ENCODE measurements at regions not wholly inside any gene's neighbourhood (a gene's known extent, or its start where the extent isn't known, plus 50 kb on each side); places are given as distances from the start of the nearest gene placed in this dataset.
"Not testable (repeated sequence)": the region's sequence is repeated elsewhere in the genome, so short reads cannot be mapped to it uniquely, and the experiment has no call there.

DNA sequence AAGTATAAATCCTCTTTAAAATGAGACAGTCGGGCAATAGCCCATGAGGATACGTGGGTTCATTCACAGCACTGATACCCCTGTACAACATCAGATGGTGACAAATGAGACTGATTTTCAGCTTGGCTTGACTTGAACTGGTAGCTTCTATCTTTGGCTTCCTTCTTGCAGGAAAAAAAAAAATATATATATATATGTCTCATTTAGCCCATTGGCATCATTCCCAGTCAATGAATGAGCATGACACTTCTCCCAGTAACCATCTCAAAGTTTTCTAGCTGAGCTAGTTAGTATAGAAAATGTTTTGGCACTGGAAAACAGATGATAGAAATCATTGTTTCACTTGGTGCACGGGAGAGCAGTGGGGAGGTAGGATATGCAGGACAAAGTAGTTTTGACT lies 222.5 kb upstream of the TAS2R1 start:
- no peak for DNase-seq (ENCODE audit: low read depth, low spot score)

DNA sequence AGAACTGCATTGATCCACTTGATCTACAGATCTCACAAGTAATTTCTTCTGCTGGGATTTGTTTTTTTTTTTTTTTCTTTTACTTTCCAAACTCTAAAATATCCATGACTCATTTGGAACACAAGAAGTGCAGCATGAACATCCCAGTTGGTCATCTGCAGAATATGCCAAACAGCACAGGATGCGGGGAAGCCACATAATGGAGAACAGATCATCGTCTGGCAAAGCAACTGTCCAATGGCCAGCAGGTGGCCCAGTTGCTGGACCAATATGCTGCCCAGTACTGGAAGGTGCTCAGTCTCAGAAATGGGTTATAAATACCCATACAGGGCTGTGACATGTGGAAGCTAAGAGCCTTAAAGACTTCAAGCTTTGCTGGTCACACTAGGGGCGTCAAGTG lies 221.3 kb upstream of the TAS2R1 start:
- DNase-seq (ENCODE audit: low read depth, low spot score): peak; percentile 56

DNA sequence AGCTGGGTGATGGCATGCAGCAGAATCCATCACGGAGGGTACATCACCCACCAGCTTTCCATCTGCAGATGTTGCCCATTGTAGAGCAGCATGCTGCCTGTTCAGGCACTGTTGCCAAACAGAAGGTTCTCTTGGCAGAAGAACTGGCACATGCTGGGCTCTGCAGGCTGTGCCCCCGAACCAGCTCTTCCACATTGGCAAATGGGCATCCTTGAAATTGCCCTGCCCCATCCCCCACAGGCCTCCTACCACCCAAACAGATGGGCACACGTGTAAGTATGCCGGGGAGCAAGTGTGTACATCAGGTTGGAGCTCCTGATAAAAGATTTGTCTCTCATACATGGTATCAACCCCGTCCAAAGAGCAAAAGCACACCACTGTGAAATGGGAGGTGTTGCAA lies 220.3 kb upstream of the TAS2R1 start:
- DNase-seq (ENCODE audit: low read depth, low spot score): no peak

DNA sequence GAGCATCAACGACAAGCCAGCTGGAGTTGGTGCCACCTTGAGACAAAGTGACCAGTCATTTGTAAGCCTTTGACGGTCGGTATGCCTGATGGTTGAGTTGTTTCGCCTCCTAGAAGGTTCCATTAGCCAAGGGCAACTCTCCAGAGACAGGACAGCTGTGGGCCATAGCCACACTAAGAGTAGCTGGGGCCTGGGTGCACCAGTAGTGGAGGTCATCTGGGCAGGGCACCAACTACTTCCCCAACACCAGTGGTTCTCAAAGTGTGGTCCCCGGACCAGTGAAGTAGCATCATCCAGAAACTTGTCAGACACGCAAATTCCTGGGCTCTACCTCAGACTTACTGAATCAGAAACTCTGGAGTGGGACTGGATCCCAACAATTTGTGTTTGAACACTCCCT lies 217.5 kb upstream of the TAS2R1 start:
- no peak for DNase-seq (ENCODE audit: low read depth, low spot score)

DNA sequence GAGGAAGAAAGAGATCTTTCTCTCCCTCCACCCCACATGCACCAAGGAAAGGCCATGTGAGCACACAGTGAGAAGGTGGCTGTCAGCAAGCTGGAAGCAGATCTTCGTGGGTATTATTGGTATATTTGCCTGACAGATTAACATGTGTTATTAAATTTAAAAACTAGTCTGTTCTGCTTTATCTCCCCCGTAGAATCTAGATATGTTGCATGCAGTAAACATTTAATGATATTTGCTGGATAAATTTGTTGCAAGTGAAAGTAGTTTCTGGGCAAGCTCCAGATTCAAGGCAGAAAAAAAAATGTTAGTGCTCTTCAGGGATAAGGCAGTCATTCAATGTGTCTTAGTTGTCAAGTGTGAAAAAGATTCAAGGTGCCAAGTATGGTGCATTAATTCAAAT lies 215.0 kb upstream of the TAS2R1 start:
- no peak for DNase-seq (ENCODE audit: low read depth, low spot score)

DNA sequence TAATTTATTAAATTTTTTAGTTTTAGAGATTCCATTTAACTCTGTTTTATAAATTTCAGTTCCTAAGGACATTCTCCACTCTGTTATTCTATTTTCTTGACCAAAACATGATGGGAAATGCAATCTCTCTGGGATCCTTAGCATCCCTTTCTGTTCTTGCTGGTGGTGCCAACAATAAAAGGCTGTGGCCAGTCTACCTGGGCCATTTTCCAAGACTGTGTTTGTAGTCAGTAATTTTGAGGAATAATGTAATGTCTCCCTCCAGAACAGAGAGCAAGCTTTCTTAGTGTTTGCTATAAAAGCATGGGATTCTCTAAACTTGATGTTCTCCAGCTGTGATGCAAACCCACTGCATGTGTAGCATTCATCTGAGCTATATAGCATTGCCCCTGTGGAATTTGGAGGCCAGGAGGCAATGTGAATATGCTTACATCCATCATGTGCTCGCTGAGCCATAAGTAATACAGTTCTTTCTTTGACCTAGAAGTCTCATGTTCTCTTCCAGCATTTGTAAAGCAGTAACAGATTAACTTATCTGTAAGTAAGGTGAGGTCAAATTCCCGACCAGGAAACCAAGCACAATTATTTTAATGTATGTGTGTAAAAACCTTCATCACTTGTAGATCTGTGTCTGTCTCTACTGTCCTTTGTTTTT lies 211.5 kb upstream of the TAS2R1 start:
- no peak for DNase-seq (ENCODE audit: low read depth, low spot score)

DNA sequence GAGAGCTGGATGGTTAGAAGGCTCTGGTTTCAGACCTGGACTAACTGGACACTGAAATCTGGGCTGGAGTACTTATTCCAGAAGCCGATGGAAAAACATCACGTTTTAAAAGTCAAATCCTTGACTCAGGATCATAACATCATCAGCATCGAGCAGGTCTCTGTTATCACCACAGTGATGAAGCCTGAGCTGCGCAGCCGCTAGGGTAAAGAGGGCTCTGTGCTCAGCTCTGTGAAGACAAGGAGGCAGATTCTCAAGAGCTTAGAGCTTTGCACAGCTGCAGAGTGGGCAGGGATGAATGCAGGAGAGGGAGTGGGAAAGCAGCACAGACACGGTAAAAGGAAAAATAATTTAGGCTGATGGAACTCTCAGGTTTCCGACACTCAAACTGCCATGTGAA lies 208.8 kb upstream of the TAS2R1 start:
- no peak for DNase-seq (ENCODE audit: low read depth, low spot score)

DNA sequence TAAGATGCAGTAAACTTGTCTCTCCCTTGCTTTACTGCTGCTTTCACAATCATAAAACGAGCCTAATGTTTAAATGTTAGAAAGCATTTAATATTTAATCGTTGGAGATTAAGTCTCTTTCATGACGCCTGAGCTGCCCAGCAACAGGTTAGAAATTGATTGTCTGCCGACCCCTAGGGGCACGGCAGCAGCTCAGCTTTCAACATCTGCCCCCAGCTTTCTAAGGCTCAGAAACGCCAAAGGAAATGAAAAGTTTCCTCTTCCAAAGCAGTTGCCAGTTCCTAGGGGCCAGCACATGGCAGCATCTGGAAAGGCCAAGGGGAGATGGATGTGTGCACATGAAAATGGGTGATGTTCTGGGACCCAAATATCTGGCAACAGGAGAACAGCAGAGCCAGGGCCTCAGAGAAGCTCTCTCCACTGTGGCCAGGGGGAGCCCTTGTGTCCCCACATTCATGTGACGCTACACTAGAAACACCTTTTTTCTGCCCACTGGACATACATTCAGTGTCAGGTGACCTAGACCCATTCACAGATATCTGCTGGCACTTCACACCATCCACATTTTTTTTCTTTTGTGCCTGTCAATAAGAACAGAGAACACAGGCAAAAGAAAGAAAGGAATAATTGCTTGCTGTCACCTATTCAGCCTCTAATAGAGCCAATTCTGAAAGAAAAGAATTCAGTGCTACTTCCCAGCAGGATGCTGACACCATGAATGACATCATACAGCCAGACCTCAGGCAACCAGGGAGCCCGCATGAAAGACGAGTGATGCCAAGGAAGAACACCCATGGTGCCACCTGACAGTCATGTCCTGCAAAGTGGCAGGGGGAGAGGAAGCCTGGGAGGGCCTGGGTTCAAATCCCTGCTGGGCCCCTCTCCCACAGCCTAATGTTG lies 205.0 kb upstream of the TAS2R1 start:
- DNase-seq (ENCODE audit: low read depth, low spot score): no peak

DNA sequence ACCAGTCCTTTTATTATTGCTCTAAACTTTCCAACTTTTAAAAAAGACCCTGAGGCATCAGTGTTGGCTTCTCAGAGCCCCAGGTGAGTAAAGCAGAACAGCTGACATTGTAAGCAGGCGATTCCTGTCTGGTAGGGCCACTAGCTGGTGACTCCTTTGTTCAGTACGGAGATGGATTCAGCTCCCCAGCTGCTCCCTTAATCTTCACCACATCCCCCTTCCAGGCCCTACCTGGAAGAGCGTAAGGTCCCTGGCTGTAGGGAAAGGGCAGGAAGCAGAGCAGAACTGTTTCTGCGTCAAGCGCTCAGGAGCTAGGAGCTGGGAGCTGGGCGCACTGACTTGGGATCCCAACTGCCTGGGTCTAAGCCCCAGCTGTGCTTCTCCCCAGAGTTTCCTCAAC lies 203.7 kb upstream of the TAS2R1 start:
- no peak for DNase-seq (ENCODE audit: low read depth, low spot score)

DNA sequence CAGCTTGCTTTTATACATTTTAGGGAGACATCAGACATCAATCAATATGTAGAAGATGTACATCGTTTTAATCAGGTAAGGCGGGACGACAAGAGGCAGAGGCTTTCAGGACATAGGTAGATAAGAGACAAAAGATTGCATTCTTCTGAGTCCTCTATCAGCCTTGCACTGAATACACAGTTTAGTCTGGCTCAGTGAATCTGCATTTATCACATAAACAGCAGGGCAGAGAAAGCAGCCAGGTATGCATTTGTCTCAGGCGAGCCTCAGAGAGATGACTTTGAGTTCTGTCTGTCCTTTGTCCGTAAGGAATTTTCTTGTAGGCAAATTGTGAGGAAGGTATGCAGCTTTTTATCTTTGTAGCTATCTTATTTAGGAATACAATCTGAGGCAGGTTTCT lies 202.8 kb upstream of the TAS2R1 start:
- DNase-seq (ENCODE audit: low read depth, low spot score): no peak

DNA sequence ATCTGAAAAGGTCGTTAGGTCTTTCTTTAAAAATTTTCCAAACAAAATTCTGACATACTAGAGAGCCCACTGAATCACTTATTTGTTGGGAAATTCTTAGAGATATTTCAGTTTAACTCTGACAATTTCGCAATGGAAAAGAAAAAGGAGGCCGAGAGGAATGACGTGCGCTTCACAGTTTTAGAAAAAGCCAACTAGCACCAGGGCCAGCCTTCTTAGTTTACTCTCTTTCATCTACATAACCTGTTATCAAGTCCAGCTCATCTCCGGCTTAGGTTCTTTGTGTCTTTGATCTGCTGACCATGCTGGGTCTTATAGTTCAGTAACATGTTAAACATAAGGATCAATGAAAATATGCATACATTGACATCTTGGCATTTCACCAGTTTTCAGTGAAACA lies 201.7 kb upstream of the TAS2R1 start:
- no peak for DNase-seq (ENCODE audit: low read depth, low spot score)

DNA sequence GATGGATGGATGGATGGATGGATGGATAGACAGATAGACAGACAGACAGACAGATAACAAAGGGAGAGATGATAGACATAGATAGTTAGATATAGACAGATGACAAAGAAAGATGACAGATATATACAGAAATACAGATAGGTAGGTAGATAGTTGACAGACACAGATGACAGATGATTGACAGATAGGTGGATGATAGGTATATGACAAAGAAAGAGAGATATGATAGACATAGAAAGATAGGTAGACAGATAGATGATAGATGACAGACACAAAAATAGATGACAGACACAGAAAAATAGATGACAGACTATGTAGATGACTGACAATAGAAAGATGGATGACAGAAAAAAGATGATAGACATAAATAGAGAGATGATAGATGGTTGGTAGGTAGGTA lies 200.0 kb upstream of the TAS2R1 start:
- DNase-seq (ENCODE audit: low read depth, low spot score): no peak

DNA sequence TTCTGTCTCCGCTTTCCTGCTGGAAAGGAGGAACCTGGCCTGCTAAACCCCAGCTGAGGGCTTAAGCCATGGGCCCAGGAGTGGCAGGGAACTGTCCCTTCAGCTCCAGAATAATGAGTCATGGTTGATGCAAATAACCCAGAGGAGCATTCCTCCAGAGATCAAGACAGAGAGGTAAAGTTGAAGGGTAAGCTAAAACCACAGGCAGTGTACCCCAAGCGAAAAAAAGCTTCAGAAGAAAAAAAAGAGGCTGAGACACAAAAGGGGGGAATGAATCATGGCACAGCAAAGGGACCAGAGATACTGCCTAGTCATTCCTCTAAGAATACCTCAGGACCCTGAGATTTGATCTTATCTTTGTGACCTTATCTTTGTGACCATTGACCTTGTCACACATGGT lies 199.5 kb upstream of the TAS2R1 start:
- DNase-seq (ENCODE audit: low read depth, low spot score): no peak

DNA sequence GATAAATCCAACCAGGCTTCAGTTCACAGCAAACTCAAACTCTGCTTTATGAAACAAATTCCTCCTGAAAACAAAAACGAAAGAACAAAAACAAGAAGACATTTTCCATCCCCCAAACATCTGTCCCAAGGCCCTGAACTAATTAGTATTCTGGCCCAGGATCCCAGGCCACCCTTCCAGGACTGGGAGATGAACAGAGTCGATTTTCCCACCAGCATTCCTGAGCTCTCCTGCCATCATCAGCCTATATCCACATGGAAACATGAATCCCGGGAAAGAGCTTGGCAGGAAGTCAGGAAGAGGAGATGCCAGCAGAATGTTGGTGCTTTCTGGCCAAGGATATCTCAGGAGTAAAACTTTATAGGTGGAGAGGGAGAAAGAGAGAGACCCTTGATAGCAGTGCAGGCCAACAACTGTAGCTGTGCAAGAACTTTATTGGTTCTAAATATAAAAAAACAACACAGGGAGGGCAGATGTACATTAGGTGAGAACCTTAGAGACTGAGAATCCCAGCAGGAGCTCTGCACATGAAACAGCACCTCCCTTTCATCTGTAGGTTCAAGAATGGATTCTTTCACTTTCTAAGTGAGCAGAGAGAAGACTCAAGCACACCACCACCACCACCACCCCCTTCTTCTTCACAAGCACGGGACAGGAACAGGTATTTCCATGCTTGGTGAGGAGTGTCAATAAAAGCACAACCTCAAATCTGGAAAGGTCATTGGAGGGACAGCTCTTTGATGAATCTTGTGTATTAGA lies 190.7 kb upstream of the TAS2R1 start:
- no peak for DNase-seq (ENCODE audit: low read depth, low spot score)

DNA sequence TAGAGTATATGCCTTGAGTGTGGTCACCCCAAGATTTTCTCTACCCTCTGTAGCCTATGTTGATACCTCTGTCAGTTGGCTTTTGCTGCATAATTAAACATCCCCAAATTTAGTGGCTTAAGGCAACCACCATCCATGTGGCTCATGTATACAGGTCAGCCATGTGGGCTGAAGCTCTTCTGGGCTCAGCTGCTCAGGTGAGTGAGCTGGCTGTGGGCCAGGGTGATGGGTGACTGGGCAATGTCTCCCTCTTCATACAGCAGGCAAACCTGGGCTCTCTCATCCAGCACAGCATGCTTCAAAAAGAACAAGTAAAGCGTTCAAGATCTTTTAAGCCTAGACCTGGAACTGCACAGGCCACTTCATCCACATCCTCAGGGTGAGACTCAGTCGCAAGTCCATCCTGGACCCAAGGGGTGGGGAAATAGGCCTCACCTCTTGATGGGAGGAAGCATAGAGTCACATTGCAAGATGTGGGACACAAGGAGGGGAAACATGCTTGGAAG lies 188.2 kb upstream of the TAS2R1 start:
- no peak for DNase-seq (ENCODE audit: low read depth, low spot score)

DNA sequence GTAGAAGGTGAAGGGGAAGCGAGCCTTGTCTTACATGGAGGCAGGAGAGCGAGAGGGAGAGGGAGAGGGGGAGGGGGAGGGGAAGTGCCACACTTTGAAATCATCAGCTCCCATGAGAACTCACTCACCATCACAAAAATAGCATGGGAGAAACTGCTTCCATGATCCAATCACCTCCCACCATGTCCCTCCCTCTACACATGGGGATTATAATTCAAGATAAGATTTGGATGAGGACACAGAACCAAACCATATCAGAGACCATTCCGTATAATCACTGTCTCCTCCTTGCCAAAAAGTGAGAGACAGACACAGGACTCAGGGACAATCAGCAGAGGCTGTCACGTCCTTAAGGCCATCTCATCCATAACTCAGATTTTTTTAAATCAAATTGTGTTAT lies 187.7 kb upstream of the TAS2R1 start:
- DNase-seq (ENCODE audit: low read depth, low spot score): no peak

DNA sequence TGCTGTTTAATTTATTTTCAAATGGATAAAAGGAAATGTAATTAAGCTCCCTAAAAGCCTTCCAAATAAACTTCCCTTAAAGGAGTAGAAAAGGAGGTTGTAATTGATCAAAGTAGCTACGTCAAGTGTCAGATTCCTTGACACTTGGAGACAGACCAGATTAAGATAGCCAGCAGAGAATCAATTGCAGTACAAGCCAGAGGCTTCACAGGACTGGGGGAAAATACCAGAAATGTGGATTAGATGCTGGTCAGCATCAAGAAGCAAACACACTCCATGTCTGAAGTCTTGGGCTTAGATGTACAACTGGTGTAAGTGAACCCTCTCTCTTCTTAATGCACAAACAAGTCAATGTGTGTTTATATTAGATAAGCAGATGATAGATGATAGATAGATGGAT lies 184.9 kb upstream of the TAS2R1 start:
- DNase-seq (ENCODE audit: low read depth, low spot score): no peak

DNA sequence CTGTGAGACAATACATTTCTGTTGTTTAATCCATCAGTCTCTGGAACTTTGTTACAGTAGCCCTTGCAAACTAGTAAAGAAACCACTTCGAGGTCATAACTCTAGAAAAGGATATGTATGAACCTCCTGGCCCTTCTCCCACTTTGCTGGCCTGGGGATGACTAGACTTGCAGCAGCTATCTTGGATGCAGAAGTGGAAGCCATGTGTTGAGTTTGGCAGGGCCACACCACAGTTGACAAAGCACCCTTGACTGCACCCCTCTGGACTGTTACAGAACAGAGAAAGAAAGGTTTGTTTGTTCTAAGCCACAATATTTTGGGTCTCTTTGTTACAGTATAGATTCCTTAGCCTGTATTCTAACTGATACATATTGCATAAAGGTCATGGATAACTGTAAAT lies 183.2 kb upstream of the TAS2R1 start:
- no peak for DNase-seq (ENCODE audit: low read depth, low spot score)

DNA sequence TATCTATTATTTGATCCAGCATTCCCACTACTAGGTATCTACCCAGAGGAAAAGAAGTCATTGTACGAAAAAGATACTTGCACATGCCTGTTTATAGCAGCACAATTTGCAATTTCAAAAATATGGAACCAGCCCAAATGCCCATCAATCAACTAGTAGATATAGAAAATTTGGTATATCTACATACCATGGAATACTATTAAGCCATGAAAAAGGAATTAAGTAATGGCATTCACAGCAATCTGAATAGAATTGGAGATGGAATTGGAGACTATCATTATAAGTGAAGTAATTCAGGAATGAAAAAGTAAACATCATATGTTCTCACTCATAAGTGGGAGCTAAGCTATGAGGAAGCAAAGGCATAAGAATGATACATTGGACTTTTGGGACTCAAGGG lies 177.2 kb upstream of the TAS2R1 start:
- not testable (repeated sequence) for DNase-seq (ENCODE audit: low read depth, low spot score)

DNA sequence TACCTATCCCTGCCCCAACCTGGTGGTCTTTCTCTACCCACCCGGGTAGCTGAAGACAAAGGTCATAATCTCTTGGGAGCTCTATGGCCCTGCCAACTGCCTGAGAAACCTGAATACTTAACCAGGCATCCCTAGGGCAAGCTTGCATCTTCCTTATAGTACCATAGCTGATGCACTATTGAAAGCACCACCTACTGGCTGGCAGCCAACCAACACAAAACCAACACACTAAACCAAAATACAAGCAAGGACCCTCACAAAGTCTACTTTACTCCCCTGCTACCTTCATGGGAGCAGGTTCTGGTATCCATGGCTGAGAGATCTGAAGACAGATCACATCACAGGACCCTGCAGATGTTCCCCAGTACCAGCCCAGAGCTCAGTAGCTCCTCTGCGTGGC lies 171.8 kb upstream of the TAS2R1 start:
- DNase-seq (ENCODE audit: low read depth, low spot score): no peak

DNA sequence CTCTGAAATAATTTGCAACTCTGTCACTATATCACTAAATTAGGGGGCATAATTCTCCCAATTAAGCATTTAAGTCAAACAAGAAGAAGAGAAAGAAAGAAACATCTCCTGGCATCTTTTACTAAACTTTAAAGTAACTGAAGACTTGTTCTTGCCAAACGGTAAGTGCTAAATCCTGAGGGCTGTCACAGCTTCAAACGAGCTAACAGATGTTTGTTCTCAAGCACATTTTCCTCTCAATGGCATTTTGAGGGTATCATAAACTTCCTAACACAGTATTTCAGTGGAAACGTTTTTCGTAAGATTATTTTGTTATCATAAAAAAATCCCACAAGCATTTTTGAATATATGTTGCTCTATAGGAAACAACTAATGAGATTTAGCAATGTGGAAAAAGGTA lies 169.5 kb upstream of the TAS2R1 start:
- DNase-seq (ENCODE audit: low read depth, low spot score): no peak

DNA sequence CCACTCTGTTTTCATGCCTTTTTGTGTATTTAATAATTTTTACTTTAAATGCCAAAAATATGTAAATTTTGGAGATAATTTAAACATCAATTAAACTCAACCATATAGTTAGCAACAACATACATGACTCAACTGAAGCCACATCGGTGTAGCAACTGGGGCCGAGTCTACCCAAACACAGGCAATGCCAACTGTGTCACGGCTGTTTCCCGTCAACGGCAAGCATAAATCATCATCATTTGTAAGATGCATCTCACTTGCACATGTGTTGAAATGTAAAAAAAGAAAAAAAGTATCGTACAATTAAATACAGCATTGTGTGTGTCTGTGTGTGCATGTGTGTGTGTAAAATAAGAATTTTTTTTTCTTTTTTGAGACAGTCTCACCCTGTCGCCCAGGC lies 160.1 kb upstream of the TAS2R1 start:
- DNase-seq (ENCODE audit: low read depth, low spot score): no peak

Measured in brain pericyte (primary cell).